RWPE1 (cell line): ENCODE measurements at regions not wholly inside any gene's neighbourhood (a gene's known extent, or its start where the extent isn't known, plus 50 kb on each side); places are given as distances from the start of the nearest gene placed in this dataset.
"Not testable (repeated sequence)": the region's sequence is repeated elsewhere in the genome, so short reads cannot be mapped to it uniquely, and the experiment has no call there.

Experiments
- CTCF ChIA-PET: fragments of 350-600 bp; sonication (Branson Sonifier 250); formaldehyde crosslinking; extraction: SDS; loops from one replicate; lab custom pipeline; 2021; lab: Yijun Ruan, JAX
- POLR2A ChIA-PET: fragments of 400-600 bp; formaldehyde crosslinking; extraction: SDS; loops from one replicate; lab custom pipeline; 2020; ENCODE audit warnings: antibody characterized with exemption; ENCODE audit not compliant: low non-redundant PET; lab: Yijun Ruan, JAX
- DNase-seq: peaks from one replicate; pipeline ENCODE4 v3.0.0; 2012; ENCODE audit warnings: low spot score
- H3K27ac ChIP-seq: fragments of 450-650 bp; 2 replicates; pipeline ENCODE4 v1.5.1; 2017
- TF ChIP-seq, protein P1 (sequence below): fragments of 450-650 bp; conservative IDR thresholded peaks from 2 replicates; pipeline ENCODE4 v1.5.1; 2017; ENCODE audit warnings: low read depth, mild to moderate bottlenecking

DNA sequence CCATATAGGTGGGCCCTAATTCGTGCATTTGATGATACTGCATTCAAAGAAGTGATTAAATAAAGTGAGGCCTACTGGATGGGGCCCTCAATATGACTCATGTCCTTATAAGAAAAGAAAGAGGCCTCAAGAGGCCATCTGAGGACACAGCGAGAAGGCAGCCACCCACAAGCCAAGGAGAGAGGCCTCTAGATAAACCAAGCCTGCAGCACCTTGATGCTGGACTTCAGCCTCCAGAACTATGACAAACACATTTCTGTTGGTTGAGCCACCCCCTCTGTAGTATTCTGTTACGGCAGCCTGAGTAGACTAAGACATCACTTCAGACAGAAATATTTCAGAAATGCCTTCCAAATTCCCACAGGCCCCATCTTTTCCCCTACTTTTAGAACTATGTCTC, 82.5 kb upstream of the PLEKHG1 start:
- TF ChIP-seq, protein P1, sequence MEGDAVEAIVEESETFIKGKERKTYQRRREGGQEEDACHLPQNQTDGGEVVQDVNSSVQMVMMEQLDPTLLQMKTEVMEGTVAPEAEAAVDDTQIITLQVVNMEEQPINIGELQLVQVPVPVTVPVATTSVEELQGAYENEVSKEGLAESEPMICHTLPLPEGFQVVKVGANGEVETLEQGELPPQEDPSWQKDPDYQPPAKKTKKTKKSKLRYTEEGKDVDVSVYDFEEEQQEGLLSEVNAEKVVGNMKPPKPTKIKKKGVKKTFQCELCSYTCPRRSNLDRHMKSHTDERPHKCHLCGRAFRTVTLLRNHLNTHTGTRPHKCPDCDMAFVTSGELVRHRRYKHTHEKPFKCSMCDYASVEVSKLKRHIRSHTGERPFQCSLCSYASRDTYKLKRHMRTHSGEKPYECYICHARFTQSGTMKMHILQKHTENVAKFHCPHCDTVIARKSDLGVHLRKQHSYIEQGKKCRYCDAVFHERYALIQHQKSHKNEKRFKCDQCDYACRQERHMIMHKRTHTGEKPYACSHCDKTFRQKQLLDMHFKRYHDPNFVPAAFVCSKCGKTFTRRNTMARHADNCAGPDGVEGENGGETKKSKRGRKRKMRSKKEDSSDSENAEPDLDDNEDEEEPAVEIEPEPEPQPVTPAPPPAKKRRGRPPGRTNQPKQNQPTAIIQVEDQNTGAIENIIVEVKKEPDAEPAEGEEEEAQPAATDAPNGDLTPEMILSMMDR: no peak
- POLR2A ChIA-PET: no interaction called here
- no peak overlapping the region for H3K27ac ChIP-seq
- CTCF ChIA-PET: interaction anchor here (0.7 kb wide), 1 partner anchor 24 kb away, joined by 3 read pairs; no protein-coding TSS in a partner anchor
- DNase-seq: no peak

DNA sequence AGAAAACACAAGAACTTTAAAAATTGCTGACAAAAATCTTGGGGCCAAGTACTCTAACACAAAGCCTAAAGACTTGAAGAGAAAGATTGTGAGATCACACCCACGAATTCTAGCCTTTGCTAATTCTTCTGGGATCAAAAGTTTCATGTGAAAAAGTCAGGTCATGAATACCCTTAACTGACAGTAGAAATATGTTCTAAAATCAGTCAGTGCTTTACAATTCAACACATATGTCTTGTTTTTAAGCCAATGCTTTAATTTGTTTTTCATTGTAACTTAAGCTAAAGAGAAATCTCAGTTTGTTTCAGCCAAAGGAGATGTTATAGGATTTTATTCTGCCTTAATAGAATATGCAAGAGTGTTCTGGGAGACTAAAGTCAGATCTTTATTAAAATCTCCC, 78.2 kb upstream of the PLEKHG1 start:
- TF ChIP-seq, protein P1: no peak
- no peak overlapping the region for H3K27ac ChIP-seq
- POLR2A ChIA-PET: no interaction called here
- no peak for DNase-seq
- CTCF ChIA-PET: interaction anchor here (0.6 kb wide), 1 partner anchor 89 kb away, joined by 4 read pairs; no protein-coding TSS in a partner anchor

DNA sequence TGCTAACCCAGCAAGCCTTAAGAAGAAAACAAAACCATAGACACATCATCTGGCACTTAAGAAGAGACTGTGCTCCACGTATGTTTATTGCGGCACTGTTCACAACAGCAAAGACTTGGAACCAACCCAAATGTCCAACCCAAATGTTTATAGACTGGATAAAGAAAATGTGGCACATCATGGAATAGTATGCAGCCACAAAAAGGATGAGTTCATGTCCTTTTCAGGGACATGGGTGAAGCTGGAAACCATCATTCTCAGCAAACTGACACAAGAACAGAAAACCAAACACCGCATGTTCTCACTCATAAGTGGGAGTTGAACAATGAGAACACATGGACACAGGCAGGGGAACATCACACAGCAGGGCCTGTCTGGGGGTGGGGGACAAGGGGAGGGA, 76.5 kb upstream of the PLEKHG1 start:
- CTCF ChIA-PET, DNase-seq, POLR2A ChIA-PET: not testable (repeated sequence)

DNA sequence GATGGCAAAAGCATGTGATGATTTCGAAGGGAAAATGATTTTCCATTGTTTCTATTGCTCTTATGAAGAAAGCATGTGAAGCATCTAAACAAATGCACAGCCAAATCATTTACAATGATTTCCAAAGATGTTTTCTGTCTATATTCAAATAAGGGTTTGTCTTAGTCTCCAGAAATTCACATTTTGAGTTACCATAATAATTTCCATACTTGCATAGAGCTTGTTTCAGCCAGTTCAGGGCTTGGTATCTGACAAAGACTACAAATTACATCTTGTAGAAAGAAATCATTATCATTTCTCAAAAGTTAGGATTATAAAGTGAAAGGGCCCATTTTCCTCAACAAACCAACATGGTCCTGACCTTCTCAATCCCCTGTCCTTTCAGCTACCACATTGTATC, 74.4 kb upstream of the PLEKHG1 start:
- POLR2A ChIA-PET: no interaction called here
- CTCF ChIA-PET: no interaction called here
- no peak for DNase-seq
- TF ChIP-seq, protein P1: no peak
- no peak overlapping the region for H3K27ac ChIP-seq

More for the DNA sequence above, 76.5 kb upstream of the PLEKHG1 start:
- H3K27ac ChIP-seq: not testable (repeated sequence)

DNA sequence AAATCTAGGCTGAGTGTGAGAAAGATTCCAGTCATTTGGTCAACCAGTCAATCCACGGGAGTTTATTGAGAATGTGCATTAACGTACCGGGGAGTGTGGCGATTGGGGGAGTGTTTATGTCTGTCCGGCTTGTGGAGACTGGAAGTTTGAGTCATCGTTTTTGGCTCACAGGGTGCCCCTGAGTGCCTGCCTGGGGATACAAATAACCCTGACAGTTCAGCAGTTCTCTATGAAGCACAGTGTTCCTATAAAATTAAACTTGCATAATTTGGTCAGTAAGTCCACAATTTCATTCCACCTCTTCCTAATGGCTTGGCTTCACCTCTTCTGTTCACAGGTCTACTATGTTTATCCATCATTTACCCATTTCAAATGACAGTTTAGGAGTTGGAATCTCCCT, 72.6 kb upstream of the PLEKHG1 start:
- H3K27ac ChIP-seq: no peak overlapping the region
- POLR2A ChIA-PET: no interaction called here
- peak; percentile 75 for DNase-seq
- CTCF ChIA-PET: no interaction called here
- TF ChIP-seq, protein P1: no peak

DNA sequence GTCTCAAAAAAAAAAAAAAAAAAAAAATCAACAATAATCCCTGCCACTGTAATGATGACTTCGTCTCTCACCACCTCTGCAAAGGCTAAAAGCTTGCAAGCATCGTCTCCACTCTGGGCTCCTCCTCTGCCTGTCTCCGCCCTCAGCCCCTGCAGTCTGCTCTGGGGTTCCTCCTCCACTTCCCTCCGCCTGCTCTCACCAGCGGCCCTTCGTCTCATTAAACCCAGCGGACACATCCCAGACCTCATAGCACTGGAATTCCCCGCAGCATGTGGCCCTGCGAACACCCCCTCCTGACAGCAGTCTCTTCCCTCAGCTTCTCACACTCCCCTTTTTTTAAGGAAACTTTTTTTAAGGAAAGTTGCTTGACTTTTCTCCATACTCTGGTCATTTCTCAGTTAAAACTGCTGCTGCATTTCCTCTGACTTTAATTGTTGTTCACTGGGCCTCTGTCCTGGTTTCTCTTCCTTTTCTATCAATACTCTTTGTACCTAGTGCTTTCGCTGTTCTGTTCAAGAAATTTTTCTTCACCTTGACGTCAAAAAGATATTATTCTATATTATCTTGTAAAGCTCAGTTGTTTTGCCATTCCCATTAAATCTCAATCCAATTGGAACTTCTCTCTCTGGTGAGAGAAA, 70.9 kb upstream of the PLEKHG1 start:
- CTCF ChIA-PET: no interaction called here

DNA sequence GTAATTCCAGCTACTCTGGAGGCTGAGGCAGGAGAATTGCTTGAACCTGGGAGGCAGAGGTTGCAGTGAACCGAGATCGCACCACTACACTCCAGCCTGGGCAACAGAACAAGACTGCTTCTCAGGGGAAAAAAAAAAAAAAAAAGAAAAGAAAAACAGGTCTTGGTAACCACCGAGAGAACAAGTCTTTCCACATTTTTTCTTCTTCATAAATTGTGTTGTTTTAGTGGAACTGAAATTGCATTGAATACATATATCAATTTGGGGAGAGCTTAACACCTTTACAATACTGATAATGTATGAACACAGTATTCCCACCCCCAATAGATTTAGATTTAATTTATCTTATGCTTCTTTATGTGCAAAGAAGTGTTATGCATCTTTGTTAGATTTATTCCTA, 70.0 kb upstream of the PLEKHG1 start:
- TF ChIP-seq, protein P1: no peak
- DNase-seq: no peak
- CTCF ChIA-PET: interaction anchor here (0.6 kb wide), 3 partner anchors 46 to 300 kb away, joined by 3 to 4 read pairs (median 3); no protein-coding TSS in a partner anchor
- no peak overlapping the region for H3K27ac ChIP-seq
- POLR2A ChIA-PET: no interaction called here

More for the DNA sequence above, 70.9 kb upstream of the PLEKHG1 start:
- TF ChIP-seq, protein P1: no peak
- H3K27ac ChIP-seq: no peak overlapping the region
- no peak for DNase-seq
- POLR2A ChIA-PET: no interaction called here
